Spleen (tissue), 7 donors: ENCODE measurements at regions not wholly inside any gene's neighbourhood (a gene's known extent, or its start where the extent isn't known, plus 50 kb on each side); places are given as distances from the start of the nearest gene placed in this dataset.

ENCODE experiments used
- CTCF ChIP-seq, 11 experiments: fragments of 200-600 bp in 7 of 11; fragments of 450-650 bp in 4 of 11; sonication (generic) in 4 of 11; IDR thresholded peaks in 8 of 11; conservative IDR thresholded peaks in 3 of 11; 1 replicate in 7 of 11; 2 replicates in 4 of 11; pipeline versions ENCODE4 v1.4.0 to v1.8.0; 2016 to 2021; ENCODE audit warnings: antibody characterized with exemption in 11 of 11, inconsistent platforms in 4 of 11, mild to moderate bottlenecking in 1 of 11
- POLR2A ChIP-seq, 3 donors: fragments of 450-650 bp; IDR thresholded peaks; one replicate each; pipeline ENCODE4 v1.5.1; 2017; ENCODE audit warnings: antibody characterized with exemption in 3 of 3, mild to moderate bottlenecking in 1 of 3
- POLR2AphosphoS5 ChIP-seq, 3 donors: sonication (generic); formaldehyde crosslinking; IDR thresholded peaks; one replicate each; pipeline ENCODE4 v1.5.1; 2017; ENCODE audit warnings: antibody characterized with exemption in 3 of 3
- donor health status: DM: no; HTN: no; CAD: no; lungs with moderate emphysema.
- donor health status: DM: no; HTN: no; CAD: no.
- donor health status: DM: no; HTN: no; CAD: no.

- peak in 4 of 11 experiments; percentile 12 to 37 (median 24) for TF ChIP-seq CTCF (IDR thresholded peaks at IDR 0.05 in 8 of 11, conservative IDR thresholded peaks at IDR 0.05 in 3 of 11)
- TF ChIP-seq POLR2A (IDR thresholded peaks at IDR 0.05) = no peak
- no peak for TF ChIP-seq POLR2AphosphoS5 (IDR thresholded peaks at IDR 0.05)
These were observed 243.2 kb upstream of the TMEM229A start for GRCh38 chr7:124276005-124276622.
